Neural cell (in vitro differentiated cells): ENCODE measurements at regions not wholly inside any gene's neighbourhood (a gene's known extent, or its start where the extent isn't known, plus 50 kb on each side); places are given as distances from the start of the nearest gene placed in this dataset.

ENCODE experiments used
- H2AFZ ChIP-seq: fragments of 200-600, 300-800 bp; sonication (generic), shearing (Covaris generic); 2 replicates; pipeline ENCODE4 v1.6.0; 2014; ENCODE audit warnings: low read depth, mild to moderate bottlenecking, antibody characterized with exemption, low read length, moderate library complexity
- H3F3A ChIP-seq: fragments of 200-600 bp; shearing (Covaris generic); 2 replicates; pipeline ENCODE4 v1.6.1; 2016; ENCODE audit warnings: mild to moderate bottlenecking, moderate library complexity, mixed read lengths, antibody characterized with exemption, low read length; ENCODE audit not compliant: insufficient read depth, poor library complexity, severe bottlenecking
- H3K27ac ChIP-seq: fragments of 200-600, 300-800 bp; sonication (generic), shearing (Covaris generic); 2 replicates; pipeline ENCODE4 v1.5.1; 2014; ENCODE audit warnings: mild to moderate bottlenecking, low read length, moderate library complexity
- H3K27me3 ChIP-seq: fragments of 300-800, 200-600 bp; sonication (generic), shearing (Covaris generic); 2 replicates; pipeline ENCODE4 v1.6.0; 2014; ENCODE audit warnings: mild to moderate bottlenecking, low read depth, low read length, moderate library complexity; ENCODE audit not compliant: insufficient read depth
- H3K36me3 ChIP-seq: fragments of 300-800, 200-600 bp; sonication (generic), shearing (Covaris generic); 2 replicates; pipeline ENCODE4 v1.5.1; 2014; ENCODE audit warnings: mild to moderate bottlenecking, antibody characterized with exemption, low read length, moderate library complexity; ENCODE audit not compliant: insufficient read depth
- H3K4me2 ChIP-seq: fragments of 300-800, 200-600 bp; sonication (generic), shearing (Covaris generic); 2 replicates; pipeline ENCODE4 v1.6.0; 2014; ENCODE audit warnings: mild to moderate bottlenecking, low read length
- H3K4me3 ChIP-seq: fragments of 300-800, 200-600 bp; sonication (generic), shearing (Covaris generic); 2 replicates; pipeline ENCODE4 v1.5.1; 2014; ENCODE audit warnings: mild to moderate bottlenecking, low read length, moderate library complexity
- H3K79me2 ChIP-seq: fragments of 200-600 bp; shearing (Covaris generic); replicated peaks from 2 replicates; pipeline ENCODE4 v1.6.0; 2014; ENCODE audit warnings: mild to moderate bottlenecking, low read length, moderate library complexity; ENCODE audit not compliant: insufficient read depth
- H3K9ac ChIP-seq: fragments of 300-800, 200-600 bp; sonication (generic), shearing (Covaris generic); 2 replicates; pipeline ENCODE4 v1.6.1; 2016; ENCODE audit warnings: mild to moderate bottlenecking, low read length, mixed read lengths
- H3K9me2 ChIP-seq: fragments of 200-600 bp; shearing (Covaris generic); 2 replicates; pipeline ENCODE4 v1.6.1; 2016; ENCODE audit warnings: mild to moderate bottlenecking, low read length, mixed read lengths; ENCODE audit not compliant: insufficient read depth
- H3K9me3 ChIP-seq: fragments of 200-600, 300-800 bp; sonication (generic), shearing (Covaris generic); 2 replicates; pipeline ENCODE4 v1.6.1; 2016; ENCODE audit warnings: mild to moderate bottlenecking, mixed run types, low read length, moderate library complexity, mixed read lengths
- H4K20me1 ChIP-seq: fragments of 200-600 bp; shearing (Covaris generic); 2 replicates; pipeline ENCODE4 v1.6.1; 2016; ENCODE audit warnings: mild to moderate bottlenecking, mixed run types; ENCODE audit not compliant: insufficient read depth
- CTCF ChIP-seq: fragments of 450-650 bp; IDR thresholded peaks from 2 replicates; pipeline ENCODE4 v1.5.1; 2014; ENCODE audit warnings: antibody characterized with exemption, mild to moderate bottlenecking, moderate library complexity; ENCODE audit not compliant: poor library complexity, severe bottlenecking
- EP300 ChIP-seq: fragments of 450-650 bp; conservative IDR thresholded peaks from 2 replicates; pipeline ENCODE4 v1.6.1; 2014; ENCODE audit warnings: antibody characterized with exemption, mild to moderate bottlenecking, moderate library complexity; ENCODE audit not compliant: poor library complexity, severe bottlenecking
- EZH2 ChIP-seq: fragments of 200-600, 300-800 bp; shearing (Covaris generic), sonication (generic); IDR thresholded peaks from 2 replicates; pipeline ENCODE4 v1.6.1; 2014; ENCODE audit warnings: antibody characterized with exemption, low read length, borderline replicate concordance, mild to moderate bottlenecking; ENCODE audit not compliant: insufficient read depth, poor library complexity, severe bottlenecking
- MXI1 ChIP-seq: fragments of 450-650 bp; conservative IDR thresholded peaks from 2 replicates; pipeline ENCODE4 v1.6.1; 2014; ENCODE audit warnings: antibody characterized with exemption, mild to moderate bottlenecking; ENCODE audit not compliant: poor library complexity, severe bottlenecking
- POLR2AphosphoS5 ChIP-seq: IDR thresholded peaks from 2 replicates; pipeline ENCODE4 v1.6.1; 2012
- RAD21 ChIP-seq: fragments of 450-650 bp; conservative IDR thresholded peaks from 2 replicates; pipeline ENCODE4 v1.6.1; 2014; ENCODE audit warnings: antibody characterized with exemption, mild to moderate bottlenecking, moderate library complexity
- REST ChIP-seq: IDR thresholded peaks from 2 replicates; pipeline ENCODE4 v1.6.1; 2012; ENCODE audit warnings: borderline replicate concordance
- SMC3 ChIP-seq: fragments of 450-650 bp; conservative IDR thresholded peaks from 2 replicates; pipeline ENCODE4 v1.6.1; 2014; ENCODE audit warnings: antibody characterized with exemption, mild to moderate bottlenecking, moderate library complexity; ENCODE audit not compliant: poor library complexity
- TAF1 ChIP-seq: IDR thresholded peaks from 2 replicates; pipeline ENCODE4 v1.6.1; 2012; ENCODE audit warnings: low read depth

- H3K27ac ChIP-seq = no peak overlapping the region
- H3K36me3 ChIP-seq = no peaks in the 10 kb centered on the region
- no peak overlapping the region for H3K4me3 ChIP-seq
- H3K9ac ChIP-seq = no peak overlapping the region
- no peaks in the 10 kb centered on the region for H3K27me3 ChIP-seq
- H3K9me3 ChIP-seq = no peaks in the 10 kb centered on the region
- no peak overlapping the region for H2AFZ ChIP-seq
- H3K9me2 ChIP-seq = no peaks in the 10 kb centered on the region
- TF ChIP-seq RAD21 (no peak), CTCF (no peak), EZH2 (no peak)
- no peak overlapping the region for H3K4me2 ChIP-seq
- H4K20me1 ChIP-seq = no peaks in the 10 kb centered on the region
- no peaks in the 10 kb centered on the region for H3F3A ChIP-seq
- no peaks in the 10 kb centered on the region for H3K79me2 ChIP-seq
These were observed 208.1 kb upstream of the HDAC9 start for GRCh38 chr7:18287482-18287881.

DNA sequence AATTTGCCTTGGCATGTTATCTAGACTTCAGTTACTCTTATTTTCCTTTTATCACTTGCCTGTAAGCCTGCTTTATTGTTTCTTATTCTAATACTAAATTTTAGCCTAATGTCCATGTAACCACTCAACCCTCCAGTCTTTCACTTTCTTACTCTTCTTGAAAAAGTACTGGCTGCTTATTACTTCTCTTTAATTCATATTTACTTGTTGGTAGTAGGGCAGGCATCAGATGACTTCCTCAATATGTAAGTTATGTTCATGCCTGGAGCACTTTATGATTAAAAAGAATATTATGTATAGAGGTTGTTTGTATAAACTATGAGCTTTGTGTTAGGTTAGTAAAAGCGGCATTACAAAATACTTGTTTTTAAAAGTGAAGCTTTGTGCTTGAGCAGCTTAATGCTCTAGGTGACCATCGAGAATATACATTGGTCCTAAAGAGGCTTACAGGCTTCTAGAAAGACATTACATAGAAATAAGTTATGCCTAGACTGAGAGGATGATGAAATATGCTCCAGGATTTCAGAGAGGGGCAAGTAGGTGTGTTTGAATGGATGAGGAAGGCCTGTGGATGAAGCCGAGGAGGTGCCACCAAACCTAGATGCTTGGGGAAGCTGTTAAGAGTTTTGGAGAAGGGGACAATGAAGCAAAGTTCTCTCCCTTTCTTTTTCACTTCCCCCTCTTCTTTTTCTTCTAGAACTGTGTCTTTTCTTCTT lies 207.1 kb upstream of the HDAC9 start:
- Histone ChIP-seq H3K27me3 (no peaks in the 10 kb centered on the region), H4K20me1 (no peaks in the 10 kb centered on the region), H3K4me2 (no peak overlapping the region), H3K4me3 (no peak overlapping the region), H3F3A (no peaks in the 10 kb centered on the region), H2AFZ (no peak overlapping the region), H3K27ac (no peak overlapping the region), H3K9me3 (no peaks in the 10 kb centered on the region), H3K36me3 (no peaks in the 10 kb centered on the region), H3K9ac (no peak overlapping the region), H3K79me2 (no peaks in the 10 kb centered on the region), H3K9me2 (no peaks in the 10 kb centered on the region)
- no peak for TF ChIP-seq TAF1
- no peak for TF ChIP-seq RAD21
- TF ChIP-seq EP300 = no peak
- no peak for TF ChIP-seq SMC3
- TF ChIP-seq CTCF = no peak
- no peak for TF ChIP-seq EZH2
- no peak for TF ChIP-seq MXI1
- TF ChIP-seq REST = no peak
- TF ChIP-seq POLR2AphosphoS5 = no peak
